HEK293 (cell line): ENCODE measurements at regions not wholly inside any gene's neighbourhood (a gene's known extent, or its start where the extent isn't known, plus 50 kb on each side); places are given as distances from the start of the nearest gene placed in this dataset.

Source experiments
- CTCF ChIA-PET: fragments of 350-600 bp; formaldehyde crosslinking; extraction: SDS; loops from one replicate; lab custom pipeline; 2021; ENCODE audit warnings: antibody characterized with exemption; lab: Yijun Ruan, JAX
- POLR2A ChIA-PET: fragments of 300-600 bp; formaldehyde crosslinking; extraction: SDS; loops from one replicate; lab custom pipeline; 2020; ENCODE audit warnings: antibody characterized with exemption, inconsistent platforms; lab: Yijun Ruan, JAX
- H3K27ac ChIP-seq: fragments of 200-500 bp; sonication (Bioruptor generic); 2 replicates; pipeline ENCODE4 v1.5.1; 2014; ENCODE audit warnings: low read depth, low read length, control low read depth, inconsistent platforms; ENCODE audit errors: extremely low read depth
- H3K36me3 ChIP-seq, 2 experiments: fragments of 200-500 bp in 1 of 2; sonication (Bioruptor generic) in 1 of 2; 1 replicate in 1 of 2; 2 replicates in 1 of 2; pipeline ENCODE4 v1.5.1; 2014 to 2017; ENCODE audit warnings: inconsistent platforms in 2 of 2, low read length in 2 of 2; ENCODE audit not compliant: control insufficient read depth in 2 of 2, insufficient read depth in 1 of 2
- H3K4me1 ChIP-seq: fragments of 200-500 bp; sonication (Bioruptor generic); 2 replicates; pipeline ENCODE4 v1.5.1; 2014; ENCODE audit warnings: mild to moderate bottlenecking, low read length, inconsistent platforms; ENCODE audit not compliant: control insufficient read depth, insufficient read depth
- H3K4me3 ChIP-seq: 2 replicates; pipeline ENCODE4 v1.5.1; 2011; ENCODE audit warnings: low read depth, mild to moderate bottlenecking, control low read depth, low read length, moderate library complexity
- H3K9me3 ChIP-seq: fragments of 200-500 bp; sonication (Bioruptor generic); 2 replicates; pipeline ENCODE4 v1.5.1; 2014; ENCODE audit warnings: low read depth, low read length, inconsistent platforms; ENCODE audit not compliant: control insufficient read depth, insufficient read depth
- BCL11A ChIP-seq: fragments of 450-650 bp; formaldehyde crosslinking; IDR thresholded peaks from 2 replicates; pipeline ENCODE4 v1.5.1; 2016; ENCODE audit warnings: low read depth, missing biosample characterization, missing genetic modification characterization
- MZF1 ChIP-seq: fragments of 450-650 bp; formaldehyde crosslinking; IDR thresholded peaks from 2 replicates; pipeline ENCODE4 v1.5.1; 2017; ENCODE audit warnings: missing biosample characterization, missing genetic modification characterization, borderline replicate concordance
- SP2 ChIP-seq: fragments of 450-650 bp; formaldehyde crosslinking; IDR thresholded peaks from 2 replicates; pipeline ENCODE4 v1.5.1; 2016; ENCODE audit warnings: missing biosample characterization, missing genetic modification characterization
- YY1 ChIP-seq: fragments of 450-650 bp; formaldehyde crosslinking; IDR thresholded peaks from 2 replicates; pipeline ENCODE4 v1.5.1; 2018; ENCODE audit warnings: missing biosample characterization, missing genetic modification characterization
- ZBTB20 ChIP-seq: fragments of 450-650 bp; formaldehyde crosslinking; IDR thresholded peaks from 2 replicates; pipeline ENCODE4 v1.5.1; 2016; ENCODE audit warnings: missing biosample characterization, missing genetic modification characterization
- ZBTB21 ChIP-seq: fragments of 450-650 bp; formaldehyde crosslinking; IDR thresholded peaks from 2 replicates; pipeline ENCODE4 v1.5.1; 2017; ENCODE audit warnings: missing biosample characterization, missing genetic modification characterization
- ZBTB48 ChIP-seq: fragments of 450-650 bp; formaldehyde crosslinking; IDR thresholded peaks from 2 replicates; pipeline ENCODE4 v1.5.1; 2016; ENCODE audit warnings: missing biosample characterization, missing genetic modification characterization
- ZBTB7A ChIP-seq: fragments of 450-650 bp; formaldehyde crosslinking; IDR thresholded peaks from 2 replicates; pipeline ENCODE4 v1.5.1; 2016; ENCODE audit warnings: low read depth, missing biosample characterization, missing genetic modification characterization
- ZFP3 ChIP-seq: fragments of 450-650 bp; formaldehyde crosslinking; IDR thresholded peaks from 2 replicates; pipeline ENCODE4 v1.5.1; 2016; ENCODE audit warnings: low read depth, missing biosample characterization, missing genetic modification characterization
- ZNF132 ChIP-seq: fragments of 450-650 bp; formaldehyde crosslinking; IDR thresholded peaks from 2 replicates; pipeline ENCODE4 v1.5.1; 2017; ENCODE audit warnings: missing biosample characterization, missing genetic modification characterization, borderline replicate concordance
- ZNF133 ChIP-seq: fragments of 450-650 bp; formaldehyde crosslinking; IDR thresholded peaks from 2 replicates; pipeline ENCODE4 v1.5.1; 2016; ENCODE audit warnings: missing biosample characterization, missing genetic modification characterization
- ZNF146 ChIP-seq: fragments of 450-650 bp; formaldehyde crosslinking; IDR thresholded peaks from 2 replicates; pipeline ENCODE4 v1.5.1; 2016; ENCODE audit warnings: missing biosample characterization, missing genetic modification characterization
- ZNF211 ChIP-seq: fragments of 450-650 bp; formaldehyde crosslinking; IDR thresholded peaks from 2 replicates; pipeline ENCODE4 v1.5.1; 2016; ENCODE audit warnings: low read depth, missing biosample characterization, missing genetic modification characterization
- ZNF23 ChIP-seq: fragments of 450-650 bp; formaldehyde crosslinking; IDR thresholded peaks from 2 replicates; pipeline ENCODE4 v1.5.1; 2016; ENCODE audit warnings: missing biosample characterization, missing genetic modification characterization, borderline replicate concordance
- ZNF510 ChIP-seq: fragments of 450-650 bp; formaldehyde crosslinking; IDR thresholded peaks from 2 replicates; pipeline ENCODE4 v1.5.1; 2018; ENCODE audit warnings: mild to moderate bottlenecking, missing genetic modification characterization, missing biosample characterization; ENCODE audit not compliant: insufficient replicate concordance
- ZNF548 ChIP-seq: fragments of 450-650 bp; formaldehyde crosslinking; IDR thresholded peaks from 2 replicates; pipeline ENCODE4 v1.5.1; 2016; ENCODE audit warnings: missing biosample characterization, missing genetic modification characterization
- ZNF558 ChIP-seq: fragments of 450-650 bp; formaldehyde crosslinking; IDR thresholded peaks from 2 replicates; pipeline ENCODE4 v1.5.1; 2016; ENCODE audit warnings: missing biosample characterization, missing genetic modification characterization
- ZNF596 ChIP-seq: fragments of 450-650 bp; IDR thresholded peaks from 2 replicates; pipeline ENCODE4 v1.5.0; 2018; ENCODE audit warnings: missing biosample characterization, mild to moderate bottlenecking, missing genetic modification characterization, moderate library complexity
- ZNF791 ChIP-seq: fragments of 450-650 bp; formaldehyde crosslinking; IDR thresholded peaks from 2 replicates; pipeline ENCODE4 v1.5.1; 2016; ENCODE audit warnings: missing biosample characterization, missing genetic modification characterization
- ZSCAN30 ChIP-seq: fragments of 450-650 bp; IDR thresholded peaks from 2 replicates; pipeline ENCODE4 v1.5.1; 2018; ENCODE audit warnings: missing biosample characterization, mild to moderate bottlenecking, missing genetic modification characterization, moderate library complexity
- TF ChIP-seq, protein P1 (sequence below): fragments of 450-650 bp; formaldehyde crosslinking; IDR thresholded peaks from 2 replicates; pipeline ENCODE4 v1.5.1; 2016; ENCODE audit warnings: missing biosample characterization, missing genetic modification characterization
- TF ChIP-seq, protein P2 (sequence below): fragments of 450-650 bp; formaldehyde crosslinking; IDR thresholded peaks from 2 replicates; pipeline ENCODE4 v1.5.1; 2017; ENCODE audit warnings: missing biosample characterization, missing genetic modification characterization
- TF ChIP-seq, protein P3 (sequence below): fragments of 450-650 bp; formaldehyde crosslinking; IDR thresholded peaks from 2 replicates; pipeline ENCODE4 v1.5.1; 2017; ENCODE audit warnings: missing biosample characterization, missing genetic modification characterization
- TF ChIP-seq, protein P4 (sequence below): fragments of 450-650 bp; formaldehyde crosslinking; IDR thresholded peaks from 2 replicates; pipeline ENCODE4 v1.5.1; 2016; ENCODE audit warnings: missing biosample characterization, missing genetic modification characterization
- TF ChIP-seq, protein P5 (sequence below): fragments of 450-650 bp; formaldehyde crosslinking; IDR thresholded peaks from 2 replicates; pipeline ENCODE4 v1.5.1; 2016; ENCODE audit warnings: missing biosample characterization, missing genetic modification characterization
- TF ChIP-seq, protein P6 (sequence below): fragments of 450-650 bp; formaldehyde crosslinking; IDR thresholded peaks from 2 replicates; pipeline ENCODE4 v1.5.1; 2016; ENCODE audit warnings: missing biosample characterization, missing genetic modification characterization

DNA sequence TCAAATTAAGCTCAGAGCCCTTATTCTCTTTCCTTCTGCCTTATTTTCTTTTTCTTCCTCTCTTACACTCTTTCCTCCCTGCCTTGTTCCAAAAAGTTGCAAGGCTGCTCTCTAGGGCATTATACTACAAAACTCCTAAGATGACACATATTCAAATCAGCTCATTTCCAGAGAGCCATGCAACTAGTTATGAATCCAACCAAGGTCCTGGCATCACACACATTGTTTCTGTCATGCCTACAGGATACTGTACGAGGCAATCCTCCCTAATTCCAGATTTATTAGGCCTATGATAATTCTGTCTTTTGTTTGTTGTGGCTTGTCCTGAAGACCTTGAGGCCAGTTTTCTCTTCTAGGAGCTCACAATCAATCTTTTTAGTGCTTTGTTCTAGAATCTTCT is 87.0 kb upstream of the TBCA start:
- no peak overlapping the region for H3K27ac ChIP-seq
- no peak overlapping the region for H3K4me3 ChIP-seq
- ChIA-PET CTCF (interaction anchor here (1.5 kb wide), 1 partner anchor 233 kb away, joined by 3 read pairs; no protein-coding TSS in a partner anchor), POLR2A (no interaction called here)
- no peaks in the 10 kb centered on the region for H3K4me1 ChIP-seq
- H3K36me3 ChIP-seq = no peaks in the 10 kb centered on the region
- H3K9me3 ChIP-seq = no peaks in the 10 kb centered on the region
- TF ChIP-seq ZNF791 (tag by site-specific recombination) (no peak), ZFP3 (no peak), ZNF211 (tag by site-specific recombination) (no peak), ZBTB21 (tag by site-specific recombination) (no peak), ZNF133 (no peak), ZSCAN30 (tag by site-specific recombination) (no peak)
- TF ChIP-seq, protein P1, sequence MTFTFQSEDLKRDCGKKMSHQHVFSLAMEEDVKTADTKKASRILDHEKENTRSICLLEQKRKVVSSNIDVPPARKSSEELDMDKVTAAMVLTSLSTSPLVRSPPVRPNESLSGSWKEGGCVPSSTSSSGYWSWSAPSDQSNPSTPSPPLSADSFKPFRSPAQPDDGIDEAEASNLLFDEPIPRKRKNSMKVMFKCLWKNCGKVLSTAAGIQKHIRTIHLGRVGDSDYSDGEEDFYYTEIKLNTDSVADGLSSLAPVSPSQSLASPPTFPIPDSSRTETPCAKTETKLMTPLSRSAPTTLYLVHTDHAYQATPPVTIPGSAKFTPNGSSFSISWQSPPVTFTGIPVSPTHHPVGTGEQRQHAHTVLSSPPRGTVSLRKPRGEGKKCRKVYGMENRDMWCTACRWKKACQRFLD = no peak
- TF ChIP-seq, protein P2, sequence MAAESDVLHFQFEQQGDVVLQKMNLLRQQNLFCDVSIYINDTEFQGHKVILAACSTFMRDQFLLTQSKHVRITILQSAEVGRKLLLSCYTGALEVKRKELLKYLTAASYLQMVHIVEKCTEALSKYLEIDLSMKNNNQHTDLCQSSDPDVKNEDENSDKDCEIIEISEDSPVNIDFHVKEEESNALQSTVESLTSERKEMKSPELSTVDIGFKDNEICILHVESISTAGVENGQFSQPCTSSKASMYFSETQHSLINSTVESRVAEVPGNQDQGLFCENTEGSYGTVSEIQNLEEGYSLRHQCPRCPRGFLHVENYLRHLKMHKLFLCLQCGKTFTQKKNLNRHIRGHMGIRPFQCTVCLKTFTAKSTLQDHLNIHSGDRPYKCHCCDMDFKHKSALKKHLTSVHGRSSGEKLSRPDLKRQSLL (tag by site-specific recombination) = no peak
- TF ChIP-seq, all 188 proteins: peak for 0

DNA sequence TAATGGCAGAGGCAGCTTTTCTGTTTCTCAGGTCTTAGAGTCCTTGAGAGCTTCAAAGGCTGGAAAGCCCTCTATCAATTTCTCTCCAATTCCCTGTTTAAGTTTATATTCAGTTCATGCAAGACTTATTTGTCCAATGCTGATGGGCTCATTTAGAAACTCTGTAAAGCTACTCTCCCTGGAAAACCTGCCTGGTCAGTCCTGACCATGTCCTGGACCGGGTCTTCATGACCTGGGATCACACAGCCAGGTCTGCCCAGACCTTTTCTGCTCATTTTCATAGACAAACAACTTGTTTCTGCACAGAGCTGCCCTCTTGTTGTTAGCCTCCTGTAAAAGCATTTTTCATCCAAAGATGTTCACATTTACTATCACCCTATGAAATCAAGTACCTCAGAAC is 85.4 kb upstream of the TBCA start:
- Histone ChIP-seq H3K4me1 (no peaks in the 10 kb centered on the region; the same call in 1 of the 2 replicates), H3K9me3 (no peaks in the 10 kb centered on the region), H3K27ac (no peak overlapping the region), H3K36me3 (no peaks in the 10 kb centered on the region), H3K4me3 (no peak overlapping the region)
- TF ChIP-seq, protein P3, sequence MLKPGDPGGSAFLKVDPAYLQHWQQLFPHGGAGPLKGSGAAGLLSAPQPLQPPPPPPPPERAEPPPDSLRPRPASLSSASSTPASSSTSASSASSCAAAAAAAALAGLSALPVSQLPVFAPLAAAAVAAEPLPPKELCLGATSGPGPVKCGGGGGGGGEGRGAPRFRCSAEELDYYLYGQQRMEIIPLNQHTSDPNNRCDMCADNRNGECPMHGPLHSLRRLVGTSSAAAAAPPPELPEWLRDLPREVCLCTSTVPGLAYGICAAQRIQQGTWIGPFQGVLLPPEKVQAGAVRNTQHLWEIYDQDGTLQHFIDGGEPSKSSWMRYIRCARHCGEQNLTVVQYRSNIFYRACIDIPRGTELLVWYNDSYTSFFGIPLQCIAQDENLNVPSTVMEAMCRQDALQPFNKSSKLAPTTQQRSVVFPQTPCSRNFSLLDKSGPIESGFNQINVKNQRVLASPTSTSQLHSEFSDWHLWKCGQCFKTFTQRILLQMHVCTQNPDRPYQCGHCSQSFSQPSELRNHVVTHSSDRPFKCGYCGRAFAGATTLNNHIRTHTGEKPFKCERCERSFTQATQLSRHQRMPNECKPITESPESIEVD = no peak
- TF ChIP-seq ZNF548 (tag by site-specific recombination) = no peak
- TF ChIP-seq, protein P4, sequence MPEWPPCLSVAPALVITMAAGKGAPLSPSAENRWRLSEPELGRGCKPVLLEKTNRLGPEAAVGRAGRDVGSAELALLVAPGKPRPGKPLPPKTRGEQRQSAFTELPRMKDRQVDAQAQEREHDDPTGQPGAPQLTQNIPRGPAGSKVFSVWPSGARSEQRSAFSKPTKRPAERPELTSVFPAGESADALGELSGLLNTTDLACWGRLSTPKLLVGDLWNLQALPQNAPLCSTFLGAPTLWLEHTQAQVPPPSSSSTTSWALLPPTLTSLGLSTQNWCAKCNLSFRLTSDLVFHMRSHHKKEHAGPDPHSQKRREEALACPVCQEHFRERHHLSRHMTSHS (tag by site-specific recombination) = no peak
- TF ChIP-seq MZF1 = no peak
- no peak for TF ChIP-seq ZNF596
- TF ChIP-seq ZNF558 = no peak
- no peak for TF ChIP-seq ZSCAN30 (tag by site-specific recombination)
- TF ChIP-seq, protein P5, sequence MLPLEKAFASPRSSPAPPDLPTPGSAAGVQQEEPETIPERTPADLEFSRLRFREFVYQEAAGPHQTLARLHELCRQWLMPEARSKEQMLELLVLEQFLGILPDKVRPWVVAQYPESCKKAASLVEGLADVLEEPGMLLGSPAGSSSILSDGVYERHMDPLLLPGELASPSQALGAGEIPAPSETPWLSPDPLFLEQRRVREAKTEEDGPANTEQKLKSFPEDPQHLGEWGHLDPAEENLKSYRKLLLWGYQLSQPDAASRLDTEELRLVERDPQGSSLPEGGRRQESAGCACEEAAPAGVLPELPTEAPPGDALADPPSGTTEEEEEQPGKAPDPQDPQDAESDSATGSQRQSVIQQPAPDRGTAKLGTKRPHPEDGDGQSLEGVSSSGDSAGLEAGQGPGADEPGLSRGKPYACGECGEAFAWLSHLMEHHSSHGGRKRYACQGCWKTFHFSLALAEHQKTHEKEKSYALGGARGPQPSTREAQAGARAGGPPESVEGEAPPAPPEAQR = no peak
- no peak for TF ChIP-seq ZNF510 (tag by site-specific recombination)
- no peak for TF ChIP-seq ZBTB7A (tag by site-specific recombination)
- no peak for TF ChIP-seq ZNF146 (tag by site-specific recombination)
- TF ChIP-seq, protein P6, sequence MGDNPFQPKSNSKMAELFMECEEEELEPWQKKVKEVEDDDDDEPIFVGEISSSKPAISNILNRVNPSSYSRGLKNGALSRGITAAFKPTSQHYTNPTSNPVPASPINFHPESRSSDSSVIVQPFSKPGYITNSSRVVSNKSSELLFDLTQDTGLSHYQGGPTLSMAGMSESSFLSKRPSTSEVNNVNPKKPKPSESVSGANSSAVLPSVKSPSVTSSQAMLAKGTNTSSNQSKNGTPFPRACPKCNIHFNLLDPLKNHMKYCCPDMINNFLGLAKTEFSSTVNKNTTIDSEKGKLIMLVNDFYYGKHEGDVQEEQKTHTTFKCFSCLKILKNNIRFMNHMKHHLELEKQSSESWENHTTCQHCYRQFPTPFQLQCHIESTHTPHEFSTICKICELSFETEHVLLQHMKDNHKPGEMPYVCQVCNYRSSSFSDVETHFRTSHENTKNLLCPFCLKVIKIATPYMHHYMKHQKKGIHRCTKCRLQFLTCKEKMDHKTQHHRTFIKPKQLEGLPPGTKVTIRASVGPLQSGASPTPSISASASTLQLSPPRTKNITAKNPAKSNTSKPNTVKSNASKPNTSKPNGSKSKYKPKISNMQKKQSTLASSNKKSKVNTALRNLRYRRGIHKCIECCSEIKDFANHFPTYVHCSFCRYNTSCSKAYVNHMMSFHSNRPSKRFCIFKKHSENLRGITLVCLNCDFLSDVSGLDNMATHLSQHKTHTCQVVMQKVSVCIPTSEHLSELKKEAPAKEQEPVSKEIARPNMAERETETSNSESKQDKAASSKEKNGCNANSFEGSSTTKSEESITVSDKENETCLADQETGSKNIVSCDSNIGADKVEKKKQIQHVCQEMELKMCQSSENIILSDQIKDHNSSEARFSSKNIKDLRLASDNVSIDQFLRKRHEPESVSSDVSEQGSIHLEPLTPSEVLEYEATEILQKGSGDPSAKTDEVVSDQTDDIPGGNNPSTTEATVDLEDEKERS (tag by site-specific recombination) = no peak
- no peak for TF ChIP-seq YY1 (tag by site-specific recombination)
- no peak for TF ChIP-seq ZBTB48 (tag by site-specific recombination)
- TF ChIP-seq ZNF23 = no peak
- no peak for TF ChIP-seq ZNF132 (tag by site-specific recombination)
- TF ChIP-seq BCL11A (tag by site-specific recombination) = no peak
- TF ChIP-seq SP2 = no peak
- no peak for TF ChIP-seq ZBTB20 (tag by site-specific recombination)
- POLR2A ChIA-PET = no interaction called here
- CTCF ChIA-PET = interaction anchor here (1.5 kb wide), 1 partner anchor 231 kb away, joined by 3 read pairs; no protein-coding TSS in a partner anchor
